ENCODE measurements at regions not wholly inside any gene's neighbourhood (a gene's known extent, or its start where the extent isn't known, plus 50 kb on each side); places are given as distances from the start of the nearest gene placed in this dataset.

DNA sequence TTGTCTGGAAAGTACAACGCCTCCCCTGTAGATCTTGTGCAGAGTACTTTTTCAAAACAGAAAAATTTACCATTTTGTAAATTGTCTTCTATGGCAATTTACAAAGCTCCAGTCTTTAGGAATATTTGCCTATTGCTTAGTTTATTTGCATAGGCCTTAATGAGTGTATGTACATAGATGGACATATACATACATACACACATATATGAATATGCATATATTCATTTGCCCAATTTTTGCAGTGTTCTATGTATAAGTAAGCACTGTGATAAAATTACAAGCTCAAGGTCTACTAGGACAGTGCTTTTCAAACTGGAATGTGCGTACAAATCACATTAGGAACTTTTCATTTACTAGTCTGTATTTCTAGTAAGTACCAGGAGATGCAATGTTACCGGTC, 301.3 kb upstream of the SMARCA2 start:
- no peak for DNase-seq

DNA sequence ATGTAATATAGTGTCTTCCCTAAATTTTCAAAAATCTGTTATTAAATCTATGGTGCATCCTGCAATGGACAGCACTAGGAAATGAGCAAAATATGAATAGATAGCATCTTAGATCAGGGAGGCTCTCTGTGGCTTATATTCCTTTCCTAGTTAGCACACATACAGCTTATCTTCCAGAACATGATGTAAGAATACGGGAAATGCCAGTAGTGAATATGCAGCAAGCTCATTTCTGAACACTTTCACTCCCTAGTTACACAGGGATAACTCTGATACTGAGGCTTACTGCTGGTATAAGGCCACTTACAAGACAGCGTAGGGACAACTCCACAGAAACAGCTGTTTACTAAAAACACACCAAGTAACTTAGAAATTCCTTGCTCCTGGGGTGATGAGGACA, 297.3 kb upstream of the SMARCA2 start:
- no peak for DNase-seq

DNA sequence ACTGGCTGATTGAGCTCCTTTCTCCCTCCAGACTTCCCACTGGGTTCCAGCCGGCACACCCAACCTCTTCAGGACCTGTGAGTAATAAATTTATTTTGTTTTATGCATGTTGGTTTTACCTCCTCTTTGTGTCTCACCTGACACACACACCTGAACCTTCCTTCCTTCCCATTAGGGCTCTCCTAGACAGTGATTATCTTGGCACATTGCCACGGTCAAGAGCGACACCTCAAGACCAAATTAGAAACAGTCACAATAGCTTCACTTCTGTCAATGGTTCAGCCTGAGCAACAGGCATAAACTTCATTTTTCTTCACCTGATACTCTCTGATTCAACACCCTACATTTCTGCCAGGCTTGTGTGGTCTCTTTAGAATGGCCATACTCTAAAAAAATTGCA, 296.3 kb upstream of the SMARCA2 start:
- peak; percentile 12 for DNase-seq

DNA sequence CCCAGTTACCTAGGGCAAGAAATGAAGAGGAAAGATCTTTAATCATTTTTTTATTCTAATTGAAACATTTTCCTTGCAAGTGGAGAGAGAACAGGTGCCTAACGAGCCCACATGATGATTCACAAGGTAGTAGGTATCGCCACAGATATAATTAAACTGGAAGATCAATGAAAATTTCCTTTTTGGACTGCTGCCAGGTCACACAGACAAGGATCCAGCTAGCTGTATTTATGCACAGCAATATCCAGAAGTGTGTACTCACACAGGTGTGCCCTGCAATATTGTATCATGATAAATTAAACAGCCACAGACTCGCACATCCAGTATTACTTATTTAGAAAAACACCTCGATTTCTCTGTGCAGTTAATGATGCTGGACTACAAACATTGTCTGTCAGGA, 294.0 kb upstream of the SMARCA2 start:
- peak; percentile 16 for DNase-seq

DNA sequence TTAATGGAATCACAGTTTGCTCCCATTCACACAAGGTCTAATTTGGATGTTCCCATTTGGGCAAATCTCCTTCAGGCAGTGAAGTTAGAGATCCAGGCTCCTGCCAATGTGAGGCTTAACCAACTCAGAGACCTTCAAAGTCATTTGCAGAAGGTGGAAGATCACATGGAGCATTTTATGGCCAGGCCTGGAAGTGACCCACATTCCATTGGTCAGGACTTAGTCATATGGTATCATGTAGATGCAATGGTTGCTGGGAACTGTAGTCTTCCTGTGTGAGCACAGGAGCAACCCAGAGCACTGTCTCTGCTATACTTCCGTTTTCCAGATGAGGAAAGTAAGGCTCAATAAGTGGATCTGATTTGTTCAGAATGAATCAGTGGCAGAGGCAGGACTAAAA, 292.7 kb upstream of the SMARCA2 start:
- no peak for DNase-seq

DNA sequence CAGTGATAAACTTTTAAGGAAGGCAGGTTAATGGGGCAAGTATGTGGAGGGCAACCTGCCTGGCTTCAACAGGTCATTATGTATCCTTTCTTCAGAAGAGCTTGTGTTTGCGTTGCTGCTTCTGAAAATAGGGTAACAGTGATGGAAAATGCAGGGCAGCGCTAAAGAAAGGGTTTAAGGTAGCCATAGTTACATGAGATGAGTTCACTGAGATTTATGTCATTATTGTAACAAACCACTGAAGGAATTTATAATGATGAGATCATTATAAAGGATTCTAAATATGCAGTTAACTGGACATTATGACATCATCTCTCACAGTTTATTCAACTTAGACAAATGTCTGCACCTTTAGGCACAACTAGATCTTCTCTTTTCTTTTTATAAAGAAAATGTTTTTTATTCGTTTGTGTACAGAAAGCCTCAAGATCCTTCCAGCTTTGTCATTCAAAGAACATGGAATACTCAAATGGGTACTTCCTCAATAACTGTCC, 291.6 kb upstream of the SMARCA2 start:
- DNase-seq, result no peak

DNA sequence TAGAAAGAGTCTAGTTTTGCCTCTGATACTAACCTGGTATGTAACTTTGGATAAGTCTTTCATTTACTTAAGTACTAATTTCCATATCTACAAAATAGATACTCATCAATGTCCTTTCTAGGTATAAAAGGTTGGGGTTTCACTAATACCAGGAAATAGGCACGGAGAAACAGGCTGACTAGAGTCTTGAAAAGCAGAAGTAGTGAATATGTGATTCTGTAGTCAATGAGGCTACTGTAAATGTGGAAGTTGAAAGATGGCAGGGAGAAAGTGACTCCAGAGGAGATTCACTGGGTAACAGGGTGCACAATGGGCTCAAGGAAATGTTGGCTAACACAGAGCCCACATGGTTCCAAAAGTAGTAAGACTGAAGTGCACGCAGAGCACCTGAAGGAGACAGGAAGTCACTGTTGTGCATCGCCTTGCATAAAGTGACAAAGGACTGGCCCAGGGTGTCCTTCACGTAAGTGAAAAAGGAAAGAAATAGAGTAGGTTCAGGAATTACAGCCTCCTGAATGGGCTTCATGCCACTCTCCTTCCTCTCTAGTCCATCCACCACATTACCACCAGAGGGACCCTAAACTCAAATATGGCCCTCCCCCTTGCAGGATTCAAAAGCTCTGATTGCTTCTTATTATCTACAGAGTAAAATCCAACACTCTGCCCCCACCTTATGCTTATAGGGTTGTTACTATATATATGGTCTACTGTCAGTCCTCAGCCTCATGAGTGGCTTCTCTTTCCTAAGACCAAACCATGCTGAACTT, 288.0 kb upstream of the SMARCA2 start:
- DNase-seq, result no peak

DNA sequence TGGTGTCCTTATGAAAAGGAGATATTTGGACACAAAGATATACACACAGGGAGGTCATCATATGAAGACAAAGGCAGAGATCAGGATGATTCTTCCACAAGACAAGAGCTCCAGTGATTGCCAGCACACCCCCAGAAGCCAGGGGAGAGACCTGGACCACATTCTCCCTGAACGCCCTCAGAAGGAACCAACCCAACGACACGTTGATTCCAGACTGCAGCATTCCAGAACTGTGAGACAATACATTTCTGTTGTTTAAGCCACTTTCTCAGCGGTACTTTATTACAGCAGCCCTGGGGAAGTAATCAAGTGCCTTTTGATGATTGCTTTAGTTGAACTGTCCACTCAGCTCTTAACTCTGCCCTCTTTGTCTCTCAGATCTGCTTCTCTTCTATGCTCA, 285.5 kb upstream of the SMARCA2 start:
- DNase-seq, result no peak

DNA sequence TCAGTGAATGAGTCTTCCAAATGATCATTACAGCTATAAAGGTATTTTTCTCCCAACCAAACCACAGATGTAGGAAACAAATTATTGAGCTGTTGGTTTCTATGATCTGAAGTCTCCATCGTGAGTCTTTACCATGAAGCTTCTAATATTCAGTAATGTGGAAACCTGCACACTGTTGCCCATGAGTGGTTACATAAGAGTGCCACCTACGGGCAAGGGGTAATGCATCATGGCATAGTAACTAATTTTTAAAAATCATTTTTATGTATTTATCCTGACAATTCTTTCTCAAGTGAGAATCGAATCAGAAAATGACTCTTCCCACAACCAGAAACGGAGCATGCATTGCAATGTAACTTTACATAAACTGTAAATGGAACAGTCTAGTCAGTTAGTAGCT, 282.5 kb upstream of the SMARCA2 start:
- DNase-seq, result peak; percentile 17

DNA sequence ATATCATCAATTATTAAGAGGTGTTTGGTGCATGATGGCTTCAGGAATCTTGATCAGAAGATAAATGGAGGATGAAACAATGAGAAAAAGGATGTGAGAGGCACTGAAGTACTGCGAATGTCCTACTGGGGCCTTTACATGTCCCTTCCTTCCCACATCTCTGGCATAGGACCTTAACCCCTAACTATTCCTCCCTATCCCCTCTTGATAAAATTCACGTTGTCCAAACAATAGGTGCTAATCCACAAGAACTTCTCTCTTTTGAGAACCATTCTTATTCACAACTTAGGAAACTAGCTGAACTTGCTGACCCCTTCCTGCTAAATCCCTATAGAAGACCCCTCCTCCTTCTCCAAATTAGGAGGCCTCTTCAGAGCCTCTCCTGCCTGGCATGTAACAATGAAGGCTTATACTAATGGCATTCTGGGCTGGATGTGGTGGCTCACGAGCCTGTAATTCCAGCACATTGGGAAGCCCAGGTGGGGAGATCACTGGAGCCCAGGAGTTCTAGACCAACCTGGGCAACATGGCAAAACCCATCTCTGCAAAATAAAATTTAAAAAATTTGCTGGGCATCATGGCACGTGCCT, 276.5 kb upstream of the SMARCA2 start:
- no peak for DNase-seq

DNA sequence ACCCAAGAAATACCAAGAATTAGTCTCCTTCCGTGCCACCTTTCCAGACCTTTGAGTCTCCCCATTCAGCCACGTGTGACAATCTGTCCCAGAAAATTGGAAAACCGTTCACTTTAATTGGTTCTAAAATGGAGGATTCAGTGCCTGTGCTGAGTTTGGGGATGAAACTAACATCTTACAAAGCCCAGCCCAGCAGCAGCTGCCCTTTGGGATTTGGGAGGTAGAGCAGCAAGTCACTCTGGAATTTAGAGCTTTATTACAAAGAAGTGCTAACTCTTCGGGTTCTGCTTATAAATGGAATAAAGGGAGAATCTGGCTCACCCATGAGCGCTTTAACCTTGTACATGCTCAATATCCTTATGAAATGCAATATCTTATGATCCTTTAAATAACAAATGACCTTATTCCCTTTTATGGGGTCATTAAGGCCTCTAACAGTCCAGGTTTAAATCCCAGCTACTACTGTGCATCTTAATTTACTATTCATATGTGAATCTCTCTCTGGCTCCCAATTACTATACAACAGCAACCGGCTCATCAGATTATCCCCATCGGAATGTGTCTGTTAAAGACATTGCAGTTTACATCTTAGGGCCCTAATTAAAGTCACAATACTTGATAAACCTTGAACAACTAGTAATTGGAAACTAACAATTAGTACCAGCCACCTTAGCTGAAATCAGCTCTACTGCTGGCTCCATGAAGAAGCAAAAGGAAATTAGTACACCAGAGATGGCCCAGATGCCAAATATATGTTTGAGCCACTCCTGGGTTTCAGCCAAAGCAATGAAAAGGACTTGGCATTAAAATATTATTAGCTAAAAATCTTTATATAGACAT, 271.8 kb upstream of the SMARCA2 start:
- no peak for DNase-seq

DNA sequence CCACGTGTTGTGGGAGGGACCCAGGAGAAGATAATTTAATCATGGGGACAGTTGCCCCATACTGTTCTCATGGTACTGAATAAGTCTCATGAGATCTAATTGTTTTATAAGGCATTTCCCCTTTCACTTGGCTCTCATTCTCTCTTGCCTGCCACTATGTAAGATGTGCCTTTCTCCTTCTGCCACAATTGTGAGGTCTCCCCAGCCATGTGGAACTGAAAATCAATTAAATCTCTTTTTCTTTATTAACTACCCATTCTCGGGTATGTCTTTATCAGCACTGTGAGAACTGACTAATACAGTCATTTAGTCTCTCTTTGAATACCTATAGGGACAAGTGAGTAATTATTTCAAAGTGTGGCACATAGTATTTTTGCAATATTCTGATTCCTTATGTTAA, 269.2 kb upstream of the SMARCA2 start:
- DNase-seq, result no peak

DNA sequence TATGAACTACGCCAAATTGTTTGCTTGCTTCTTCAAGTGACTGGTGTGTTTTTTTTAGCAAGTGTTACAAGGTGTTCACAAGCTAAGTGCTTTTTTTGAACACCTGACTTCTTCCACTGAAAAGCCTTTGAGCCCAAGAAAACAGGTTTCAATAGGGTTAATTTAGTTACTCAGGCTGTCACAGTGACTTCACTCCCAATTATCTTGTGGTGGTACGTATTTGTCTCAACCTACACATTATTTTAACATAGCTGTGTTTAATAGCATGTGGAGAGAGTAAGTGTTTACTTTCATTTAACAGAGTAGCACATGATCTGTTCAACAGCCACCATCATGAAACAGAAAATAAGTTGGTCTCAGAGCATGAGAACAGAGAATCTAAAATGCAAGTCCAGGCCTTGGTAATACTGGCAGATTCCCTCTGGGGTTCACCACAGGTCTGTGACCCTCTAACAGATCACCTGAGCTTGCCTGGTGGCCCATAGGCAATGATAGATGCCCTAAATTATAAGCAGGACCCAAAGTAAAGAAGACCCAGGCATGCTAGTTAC, 267.7 kb upstream of the SMARCA2 start:
- peak; percentile 67 for DNase-seq

DNA sequence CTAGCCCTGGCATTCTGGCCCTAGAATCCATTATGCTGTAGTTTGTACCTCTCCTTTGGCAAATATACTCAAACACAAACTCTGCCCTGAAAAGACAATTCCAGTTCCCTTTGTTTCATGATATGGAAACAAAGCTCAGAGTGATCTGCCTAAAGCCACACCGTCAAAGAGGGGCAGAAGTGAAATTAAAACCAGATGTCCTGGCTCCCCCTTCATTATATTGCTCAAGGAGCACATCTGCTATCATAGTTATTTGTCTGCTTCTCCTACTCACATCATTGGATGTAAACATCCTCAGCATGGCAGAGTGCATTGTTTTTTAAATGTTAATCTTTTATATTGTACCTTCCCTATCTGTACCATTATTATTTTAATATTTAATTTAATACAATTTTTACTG, 266.7 kb upstream of the SMARCA2 start:
- DNase-seq, result no peak

DNA sequence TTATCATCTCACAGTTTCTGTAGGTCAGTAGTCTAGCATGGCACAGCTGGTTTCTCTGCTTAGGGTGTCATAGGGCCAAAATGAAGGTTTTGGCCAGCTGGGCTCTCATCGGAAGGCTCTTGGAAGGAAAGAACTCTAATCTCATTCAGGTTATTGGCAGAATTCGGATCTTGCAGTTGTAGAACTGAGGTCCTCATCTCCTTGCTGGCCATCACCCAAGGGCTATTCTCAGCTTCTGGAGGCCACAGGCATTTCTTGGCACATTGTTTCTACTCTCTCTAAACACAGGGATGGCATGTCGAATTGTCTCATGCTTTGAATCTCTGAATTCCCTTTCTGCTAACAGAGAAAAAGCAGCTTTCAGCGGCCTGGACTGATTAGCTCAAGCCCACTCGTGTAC, 258.0 kb upstream of the SMARCA2 start:
- DNase-seq, result no peak

DNA sequence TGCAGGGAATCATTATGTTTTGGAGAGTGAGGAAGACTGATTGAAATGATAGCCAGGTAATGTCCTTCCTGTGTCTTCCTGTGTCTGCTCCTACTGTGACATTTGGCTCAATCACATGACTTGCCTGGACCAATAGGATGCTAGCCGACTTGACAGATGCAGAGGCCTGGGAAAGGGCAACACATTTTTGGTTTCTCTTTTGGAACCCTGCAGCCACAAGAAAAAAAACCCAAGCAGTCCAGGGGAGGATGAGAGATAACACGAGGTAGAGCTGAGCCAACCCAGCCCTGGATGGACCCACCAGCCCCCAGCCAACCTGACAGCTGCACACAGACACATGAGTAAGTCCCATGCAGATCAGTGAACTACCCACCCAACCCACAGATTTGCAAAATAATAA, 256.1 kb upstream of the SMARCA2 start:
- no peak for DNase-seq

DNA sequence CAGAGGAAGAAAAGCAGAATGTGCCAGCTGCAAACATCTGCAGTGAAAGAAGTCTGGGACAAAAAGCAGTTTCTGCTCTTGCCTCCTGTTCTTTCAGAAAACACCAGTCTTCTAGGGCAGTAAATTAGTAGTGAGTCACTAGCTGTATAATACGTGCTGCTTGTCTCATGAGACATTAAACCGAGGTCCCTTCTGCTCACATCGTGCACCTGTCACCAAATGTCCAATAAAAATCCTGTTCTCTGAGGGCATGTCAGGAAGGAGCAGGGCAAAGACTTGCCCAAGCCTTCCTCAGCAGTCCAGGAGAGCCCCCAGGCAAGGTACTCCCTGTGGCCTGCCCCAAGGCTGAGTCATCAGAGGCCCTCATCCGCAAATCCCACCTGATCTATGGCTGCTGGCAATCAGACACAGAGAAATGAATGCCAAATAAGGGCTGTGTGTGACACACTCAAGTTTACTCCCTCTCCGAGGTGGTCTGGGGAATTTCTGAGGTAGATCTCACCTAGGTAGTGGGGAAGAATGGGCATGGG, 255.3 kb upstream of the SMARCA2 start:
- no peak for DNase-seq

DNA sequence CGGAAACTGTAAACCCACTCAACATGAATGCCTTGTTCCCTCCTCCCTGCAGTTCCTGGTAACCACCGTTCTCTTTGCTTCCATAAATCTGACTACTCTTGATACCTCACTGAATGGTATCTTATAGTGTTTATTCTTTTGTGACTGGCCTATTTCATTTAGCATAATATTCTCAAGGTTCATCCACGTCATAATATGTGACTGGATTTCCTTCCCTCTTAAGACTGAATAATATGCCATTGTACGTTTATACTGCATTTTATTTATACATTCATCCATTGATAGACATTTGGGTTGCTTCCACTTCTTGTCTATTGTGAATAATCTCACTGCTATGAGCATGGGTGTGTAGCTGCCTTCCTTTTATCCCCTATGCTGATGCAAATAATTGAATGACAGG, 253.3 kb upstream of the SMARCA2 start:
- no peak for DNase-seq

DNA sequence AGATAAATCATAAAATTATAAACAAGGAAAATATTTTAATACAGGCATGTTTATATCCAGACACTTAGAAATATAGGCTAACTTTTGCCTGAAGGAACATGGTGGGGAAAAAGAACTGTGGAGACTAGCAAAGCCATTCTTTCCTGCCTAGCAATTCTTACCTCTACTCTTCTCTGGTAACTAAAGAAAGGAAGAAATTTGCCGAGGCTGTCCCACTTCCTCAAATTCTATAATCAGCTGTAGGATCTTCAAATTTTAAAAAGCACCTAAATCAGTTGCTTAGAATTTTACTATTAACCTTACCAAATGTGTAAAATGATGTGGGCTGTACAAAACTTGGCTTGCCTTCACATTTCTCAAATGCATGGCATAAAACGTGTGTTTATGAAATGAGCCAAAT, 249.1 kb upstream of the SMARCA2 start:
- DNase-seq, result no peak

DNA sequence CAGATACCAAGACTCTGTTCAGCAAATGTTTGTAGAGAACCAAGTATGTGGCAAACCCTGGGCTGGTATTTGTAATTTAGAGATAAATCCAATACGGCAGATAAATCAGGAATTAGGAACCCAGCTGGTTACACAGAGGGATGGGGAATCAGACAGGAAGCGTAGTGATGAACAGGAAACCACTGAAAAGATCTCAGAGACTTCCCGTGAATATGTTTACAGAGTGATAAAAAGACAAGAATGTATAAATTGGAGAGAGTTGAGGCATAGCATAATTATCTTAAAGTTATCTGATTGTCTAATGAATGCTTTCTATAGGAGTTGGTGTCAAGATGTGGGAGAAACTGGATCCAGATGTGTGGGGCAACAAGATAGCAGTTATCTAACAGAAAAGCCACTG, 246.6 kb upstream of the SMARCA2 start:
- DNase-seq, result no peak

DNA sequence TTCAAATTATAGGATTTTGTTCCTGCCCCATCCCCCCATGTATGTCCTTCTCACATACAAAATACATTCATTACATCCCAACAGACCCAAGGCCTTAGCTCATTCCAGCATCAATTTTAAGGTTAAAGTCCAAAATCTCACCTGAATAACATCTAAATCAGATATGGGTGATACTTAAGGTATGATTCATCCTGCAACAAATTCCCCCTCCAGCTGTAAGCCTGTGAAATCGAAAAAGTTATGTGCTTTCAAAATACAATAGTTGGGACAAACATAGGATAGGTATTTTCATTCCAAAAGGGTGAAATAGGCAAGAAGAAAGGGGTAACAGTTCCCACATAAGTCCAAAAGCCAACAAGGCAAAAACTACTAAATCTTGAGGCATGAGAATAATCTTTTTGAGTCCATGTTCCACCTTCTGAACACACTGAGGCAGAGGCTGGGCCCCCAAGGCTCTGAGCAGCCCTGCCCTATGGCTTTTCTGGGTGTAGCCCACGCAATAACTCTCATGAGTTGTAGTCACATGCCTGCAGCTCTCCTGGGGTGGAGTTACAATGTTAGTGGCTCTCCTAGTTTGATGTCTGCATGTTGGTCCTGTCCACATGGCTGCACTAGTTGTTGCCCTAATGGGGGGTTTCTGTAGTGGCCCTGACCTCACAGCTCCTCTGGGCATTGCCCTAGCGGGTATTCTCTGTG, 243.9 kb upstream of the SMARCA2 start:
- DNase-seq, result no peak

DNA sequence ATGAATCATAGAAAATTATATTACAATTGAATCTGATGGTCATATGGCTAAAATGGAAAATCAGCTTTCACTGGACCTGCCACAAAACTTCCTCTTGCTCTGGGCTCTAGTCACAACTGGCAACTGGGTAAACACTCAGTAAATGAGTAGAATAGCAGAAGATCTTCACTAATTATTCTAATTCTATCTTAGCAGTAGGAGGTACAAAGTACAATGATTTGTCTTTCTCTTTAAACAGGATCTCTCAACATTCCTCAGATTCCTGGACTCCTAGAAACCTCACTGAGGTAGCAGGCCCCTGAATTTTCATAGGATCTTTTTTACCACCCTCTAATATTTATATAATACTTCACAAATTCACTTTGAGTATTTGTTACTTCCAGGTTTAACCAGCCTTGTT, 239.9 kb upstream of the SMARCA2 start:
- no peak for DNase-seq

DNA sequence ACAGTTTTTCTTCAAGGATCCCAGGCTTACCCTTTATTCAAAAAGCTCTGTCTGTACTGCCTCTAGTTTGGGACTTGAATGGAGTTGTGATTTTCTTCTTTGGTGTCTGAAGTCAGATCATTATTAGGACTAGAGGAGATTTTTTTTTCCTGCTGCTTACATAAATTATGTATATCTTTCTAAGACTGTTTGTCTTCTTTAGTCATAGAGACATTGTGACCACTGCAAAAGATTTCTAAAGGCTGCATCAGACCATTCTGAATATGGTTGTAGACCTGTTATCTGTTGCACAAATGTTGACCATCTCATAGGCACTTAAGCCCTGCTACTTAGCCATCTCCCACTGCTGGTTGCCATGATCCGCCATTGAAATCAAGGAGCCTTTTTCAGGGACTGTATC, 238.5 kb upstream of the SMARCA2 start:
- no peak for DNase-seq
